Testis (tissue), 2 donors: ENCODE measurements at regions not wholly inside any gene's neighbourhood (a gene's known extent, or its start where the extent isn't known, plus 50 kb on each side); places are given as distances from the start of the nearest gene placed in this dataset.

ENCODE experiments used
- DNase-seq: peaks from one replicate; pipeline ENCODE4 v3.0.0-alpha.2; 2019
- H3K27ac ChIP-seq, 2 donors: fragments of 200-600 bp; sonication (generic); one replicate each; pipeline ENCODE4 v1.5.1; 2019
- H3K27me3 ChIP-seq: fragments of 200-600 bp; sonication (generic); one replicate; pipeline ENCODE4 v1.5.1; 2019
- H3K36me3 ChIP-seq: fragments of 200-600 bp; sonication (generic); one replicate; pipeline ENCODE4 v1.5.1; 2017; ENCODE audit warnings: low read depth; ENCODE audit errors: missing control alignments
- H3K4me1 ChIP-seq: fragments of 200-600 bp; sonication (generic); one replicate; pipeline ENCODE4 v1.5.1; 2019
- H3K4me3 ChIP-seq, 2 donors: fragments of 200-600 bp; sonication (generic); one replicate each; pipeline ENCODE4 v1.5.1; 2017 to 2019
- H3K9me3 ChIP-seq: fragments of 200-600 bp; sonication (generic); one replicate; pipeline ENCODE4 v1.5.1; 2017
- CTCF ChIP-seq, 3 experiments: fragments of 450-650 bp in 2 of 3; fragments of 200-600 bp in 1 of 3; sonication (generic) in 1 of 3; IDR thresholded peaks; one replicate each; pipeline ENCODE4 v1.5.1; 2016 to 2019; ENCODE audit warnings: antibody characterized with exemption in 3 of 3, mild to moderate bottlenecking in 2 of 3, moderate library complexity in 1 of 3
- POLR2A ChIP-seq: fragments of 450-650 bp; IDR thresholded peaks from one replicate; pipeline ENCODE4 v1.6.1; 2017; ENCODE audit warnings: antibody characterized with exemption, mild to moderate bottlenecking, moderate library complexity
- WGBS, 2 donors: methylation state at CpG; one replicate each; pipeline ENCODE4 v1.1.5; 2018; 5-methylcytosine and 5-hydroxymethylcytosine counted together
- intact Hi-C: fragments of 100-400 bp; cut with DNase I; formaldehyde crosslinking; loops from one replicate; pipeline ENCODE4 v1.15.1; 2023; ENCODE audit warnings: low total_unique reads

DNA sequence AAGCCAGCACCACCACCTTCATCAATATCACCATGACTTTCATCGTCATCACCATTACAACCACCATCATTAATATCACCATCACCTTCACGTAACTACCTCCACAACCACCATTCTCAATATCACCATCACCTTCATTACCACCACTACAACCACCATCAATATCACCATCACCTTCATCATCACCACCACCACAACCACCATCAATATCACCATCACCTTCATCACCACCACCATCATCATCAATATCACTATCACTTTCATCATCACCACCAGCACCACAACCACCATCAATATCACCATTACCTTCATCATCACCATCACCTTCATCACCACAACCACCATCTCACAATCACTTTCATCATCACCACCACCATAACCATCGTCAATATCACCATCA is 225.3 kb upstream of the SULF2 start:
- no peaks in the 10 kb centered on the region for H3K36me3 ChIP-seq
- no peaks in the 10 kb centered on the region for H3K9me3 ChIP-seq
- no peak overlapping the region for H3K4me3 ChIP-seq
- WGBS, 2 donors: 82 to 84% methylated on average over 3 of the region's 3 CpGs
- intact Hi-C loops: no loop called here
- DNase-seq: no peak
- TF ChIP-seq POLR2A (no peak), CTCF (IDR thresholded peaks at IDR 0.05) (no peak)
- no peak overlapping the region for H3K27ac ChIP-seq
- no peaks in the 10 kb centered on the region for H3K27me3 ChIP-seq
- no peaks in the 10 kb centered on the region for H3K4me1 ChIP-seq

- Histone ChIP-seq H3K4me3 (no peak overlapping the region), H3K4me1 (no peaks in the 10 kb centered on the region), H3K27ac (no peak overlapping the region), H3K27me3 (no peaks in the 10 kb centered on the region), H3K36me3 (no peaks in the 10 kb centered on the region), H3K9me3 (no peaks in the 10 kb centered on the region)
- 52 to 62% methylated on average over 2 of the region's 2 CpGs for WGBS, 2 donors
- no peak for TF ChIP-seq CTCF (IDR thresholded peaks at IDR 0.05)
- no peak for TF ChIP-seq POLR2A
- no peak for DNase-seq
- intact Hi-C loops: no loop called here
Measured at GRCh38 chr20:48008850-48009515, 223.7 kb upstream of the SULF2 start.

DNA sequence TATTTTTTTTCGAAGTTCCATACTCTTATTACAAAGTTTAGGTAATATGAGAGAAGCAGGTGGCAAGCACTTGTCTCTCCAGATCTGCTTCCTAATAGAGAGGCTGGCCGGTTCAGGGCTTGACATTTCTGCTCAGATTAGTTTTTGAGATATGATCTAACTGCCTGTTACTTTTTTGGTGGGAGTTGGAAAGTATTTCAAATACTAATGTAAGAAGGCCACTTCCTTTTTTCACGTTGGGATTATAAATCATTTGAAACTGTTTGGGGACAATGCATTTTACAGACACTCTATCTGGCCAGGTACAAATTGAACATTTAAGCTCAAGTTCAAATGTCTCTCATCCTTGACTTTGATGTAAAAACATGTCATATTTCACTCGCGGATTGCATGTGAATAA is 222.1 kb upstream of the SULF2 start:
- WGBS, 2 donors: 77 to 80% methylated on average over 5 of the region's 5 CpGs
- DNase-seq: no peak
- Histone ChIP-seq H3K27me3 (no peaks in the 10 kb centered on the region), H3K4me3 (no peak overlapping the region), H3K27ac (no peak overlapping the region), H3K4me1 (no peaks in the 10 kb centered on the region), H3K36me3 (no peaks in the 10 kb centered on the region), H3K9me3 (no peaks in the 10 kb centered on the region)
- intact Hi-C loops: no loop called here
- TF ChIP-seq CTCF (IDR thresholded peaks at IDR 0.05): no peak
- no peak for TF ChIP-seq POLR2A

- WGBS, 2 donors: 73 to 77% methylated on average over 13 to 14 of the region's 14 CpGs
Measured at GRCh38 chr20:48006036-48006833, 221.0 kb upstream of the SULF2 start.

More at GRCh38 chr20:48006036-48006833, 221.0 kb upstream of the SULF2 start:
- H3K4me3 ChIP-seq: no peak overlapping the region
- intact Hi-C loops: no loop called here
- H3K27ac ChIP-seq: no peak overlapping the region
- H3K27me3 ChIP-seq: no peaks in the 10 kb centered on the region
- H3K36me3 ChIP-seq: no peaks in the 10 kb centered on the region
- no peak for DNase-seq
- no peaks in the 10 kb centered on the region for H3K4me1 ChIP-seq
- TF ChIP-seq CTCF (IDR thresholded peaks at IDR 0.05): no peak
- TF ChIP-seq POLR2A: no peak
- no peaks in the 10 kb centered on the region for H3K9me3 ChIP-seq
